GM12878 (cell line): ENCODE measurements at regions not wholly inside any gene's neighbourhood (a gene's known extent, or its start where the extent isn't known, plus 50 kb on each side); places are given as distances from the start of the nearest gene placed in this dataset.

Experiments used
- ATAC-seq: fragments of 200-7000 bp; cut with Tn5 transposase; 3 replicates; pipeline ENCODE4 v1.9.1; 2020; ENCODE audit warnings: mild to moderate bottlenecking, moderate library complexity
- BruUV-seq: library from RNA; stranded (reverse); fragments of 400-500 nt; replicated peaks from 2 replicates; lab custom pipeline; 2021; lab: Mats Ljungman, UMichigan
- CTCF ChIA-PET: fragments of 300-600 bp; sonication (Branson Sonifier 250); formaldehyde crosslinking; extraction: SDS; loops from one replicate; lab custom pipeline; 2021; ENCODE audit warnings: inconsistent platforms; lab: Yijun Ruan, JAX
- POLR2A ChIA-PET: fragments of 350-600 bp; formaldehyde crosslinking; extraction: SDS; loops from one replicate; lab custom pipeline; 2021; ENCODE audit warnings: inconsistent platforms; lab: Charles Lee
- RAD21 ChIA-PET: fragments of 300-600 bp; sonication (Branson Sonifier 250); formaldehyde crosslinking; loops from one replicate; lab custom pipeline; 2023; ENCODE audit warnings: antibody characterized with exemption; ENCODE audit not compliant: unreplicated experiment; lab: Charles Lee
- SMC1A ChIA-PET: fragments of 300-600 bp; sonication (Branson Sonifier 250); formaldehyde crosslinking; loops from one replicate; lab custom pipeline; 2023; ENCODE audit not compliant: unreplicated experiment, uncharacterized antibody; lab: Charles Lee
- DNase-seq: peaks from one replicate; pipeline ENCODE4 v3.0.0-alpha.2; 2011; ENCODE audit warnings: low read depth, low spot score
- FAIRE-seq: peaks from 3 replicates; lab custom pipeline; 2011; peaks lifted over from hg19 to GRCh38; lab: Jason Lieb, UNC
- H2AFZ ChIP-seq: 2 replicates; pipeline ENCODE4 v1.6.0; 2011; ENCODE audit warnings: low read depth, low read length, control low read depth; ENCODE audit not compliant: control insufficient read depth
- H3K27ac ChIP-seq: 2 replicates; pipeline ENCODE4 v1.5.1; 2011; ENCODE audit warnings: control low read depth; ENCODE audit not compliant: control insufficient read depth, insufficient read depth
- H3K27me3 ChIP-seq, 2 experiments: replicated peaks in 1 of 2; 2 replicates each; pipeline versions ENCODE4 v1.6.0 to v1.6.1; 2011; ENCODE audit warnings: low read length in 1 of 2; ENCODE audit not compliant: control insufficient read depth in 2 of 2, insufficient read depth in 2 of 2
- H3K36me3 ChIP-seq, 2 experiments: 2 replicates each; pipeline ENCODE4 v1.5.1; 2011; ENCODE audit warnings: low read length in 1 of 2; ENCODE audit not compliant: control insufficient read depth in 2 of 2, insufficient read depth in 2 of 2
- H3K4me1 ChIP-seq: 2 replicates; pipeline ENCODE4 v1.6.1; 2011; ENCODE audit warnings: mild to moderate bottlenecking, low read length, moderate library complexity, mixed read lengths; ENCODE audit not compliant: control insufficient read depth, insufficient read depth
- H3K4me2 ChIP-seq: 2 replicates; pipeline ENCODE4 v1.6.0; 2011; ENCODE audit warnings: control low read depth; ENCODE audit not compliant: control insufficient read depth, insufficient read depth
- H3K4me3 ChIP-seq: fragments of 200-600 bp; sonication (generic); 2 replicates; pipeline ENCODE4 v1.5.1; 2016
- H3K79me2 ChIP-seq: 2 replicates; pipeline ENCODE4 v1.6.0; 2011; ENCODE audit warnings: low read length; ENCODE audit not compliant: control insufficient read depth, insufficient read depth
- H3K9ac ChIP-seq: 2 replicates; pipeline ENCODE4 v1.8.0; 2011; ENCODE audit warnings: low read length, control low read depth, mixed read lengths; ENCODE audit not compliant: control insufficient read depth, insufficient read depth
- H3K9me3 ChIP-seq: replicated peaks from 3 replicates; pipeline ENCODE4 v1.5.1; 2011; ENCODE audit warnings: mild to moderate bottlenecking, low read length; ENCODE audit not compliant: control insufficient read depth, insufficient read depth
- H4K20me1 ChIP-seq: 2 replicates; pipeline ENCODE4 v1.6.0; 2011; ENCODE audit not compliant: control insufficient read depth, insufficient read depth
- EP300 ChIP-seq, 2 experiments: fragments of 150-350 bp in 1 of 2; IDR thresholded peaks; 2 replicates each; pipeline ENCODE4 v1.6.1; 2011 to 2012; ENCODE audit warnings: low read depth in 2 of 2, low read length in 2 of 2, borderline replicate concordance in 1 of 2, improper control_type of control experiment in 1 of 2, inconsistent platforms in 1 of 2; ENCODE audit not compliant: control insufficient read depth in 1 of 2
- MYB ChIP-seq: fragments of 150-350 bp; IDR thresholded peaks from 2 replicates; pipeline ENCODE4 v1.6.1; 2014; ENCODE audit warnings: mild to moderate bottlenecking, low read depth, low read length, borderline replicate concordance
- NRF1 ChIP-seq: conservative IDR thresholded peaks from 2 replicates; pipeline ENCODE4 v1.6.1; 2011; ENCODE audit warnings: mild to moderate bottlenecking, low read depth, low read length, improper control_type of control experiment
- PAX5 ChIP-seq: IDR thresholded peaks from 2 replicates; pipeline ENCODE4 v1.6.1; 2011; ENCODE audit warnings: low read depth, low read length, borderline replicate concordance
- RB1 ChIP-seq: fragments of 450-650 bp; formaldehyde crosslinking; IDR thresholded peaks from 2 replicates; pipeline ENCODE4 v1.6.1; 2017; ENCODE audit warnings: mild to moderate bottlenecking, borderline replicate concordance
- SIX5 ChIP-seq: IDR thresholded peaks from 2 replicates; pipeline ENCODE4 v1.6.1; 2011; ENCODE audit warnings: mild to moderate bottlenecking, low read depth, low read length, moderate library complexity; ENCODE audit not compliant: severe bottlenecking
- SREBF2 ChIP-seq: IDR thresholded peaks from 2 replicates; pipeline ENCODE4 v1.6.1; 2012; ENCODE audit warnings: mild to moderate bottlenecking, low read length
- TBL1XR1 ChIP-seq: IDR thresholded peaks from 2 replicates; pipeline ENCODE4 v1.6.1; 2012; ENCODE audit warnings: low read depth, low read length, improper control_type of control experiment
- TCF12 ChIP-seq: IDR thresholded peaks from 2 replicates; pipeline ENCODE4 v1.6.1; 2011; ENCODE audit warnings: low read depth, mild to moderate bottlenecking, low read length
- ZBED1 ChIP-seq: IDR thresholded peaks from 2 replicates; pipeline ENCODE4 v1.6.1; 2016; ENCODE audit warnings: borderline replicate concordance
- WGBS: methylation state at CpG from one replicate; pipeline ENCODE4 v1.1.6; 2016; ENCODE audit warnings: low lambda C conversion rate; ENCODE audit not compliant: insufficient replicate concordance, insufficient coverage; ENCODE audit errors: missing lambda C conversion rate; 5-methylcytosine and 5-hydroxymethylcytosine counted together
- in situ Hi-C: fragments of 300-500 bp; cut with MboI; formaldehyde crosslinking; loops from 9 replicates; pipeline ENCODE4 v1.14.3; 2018; ENCODE audit warnings: mixed read lengths
- intact Hi-C: fragments of 100-400 bp; cut with micrococcal nuclease; formaldehyde crosslinking; loops from one replicate; pipeline ENCODE4 v1.14.2; 2022; ENCODE audit not compliant: unreplicated experiment
- TF ChIP-seq, protein P1 (sequence below): fragments of 150-350 bp; IDR thresholded peaks from 2 replicates; pipeline ENCODE4 v1.6.1; 2016; ENCODE audit warnings: low read depth, low read length

DNA sequence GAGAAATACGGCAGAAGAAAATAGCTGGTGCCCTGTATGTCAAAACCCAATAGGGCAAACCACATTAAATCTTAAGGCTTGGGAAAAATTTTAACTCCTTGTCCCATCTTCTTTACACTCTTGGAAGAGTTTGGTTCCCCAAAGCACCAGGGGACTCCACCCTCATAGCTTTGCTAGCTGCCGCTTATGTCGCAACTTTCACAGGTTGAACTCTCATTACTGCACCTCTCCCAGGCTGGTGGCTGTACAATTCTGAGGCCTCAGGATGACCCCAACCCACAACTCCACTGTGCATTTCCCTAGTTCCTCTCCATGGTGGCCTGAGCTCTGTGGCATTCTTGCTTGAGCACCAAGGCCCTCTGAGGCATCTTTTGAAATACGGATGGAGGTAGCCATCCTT lies 1478.8 kb downstream of the FAM133A start:
- Histone ChIP-seq H3K9me3 (no peaks in the 10 kb centered on the region), H3K27me3 (no peaks in the 10 kb centered on the region), H3K4me3 (no peak overlapping the region)
- TF ChIP-seq SREBF2: no peak
- no peak for TF ChIP-seq TBL1XR1
- TF ChIP-seq RB1: no peak
- no peak for TF ChIP-seq ZBED1
- no peak for TF ChIP-seq PAX5
- TF ChIP-seq, protein P1, sequence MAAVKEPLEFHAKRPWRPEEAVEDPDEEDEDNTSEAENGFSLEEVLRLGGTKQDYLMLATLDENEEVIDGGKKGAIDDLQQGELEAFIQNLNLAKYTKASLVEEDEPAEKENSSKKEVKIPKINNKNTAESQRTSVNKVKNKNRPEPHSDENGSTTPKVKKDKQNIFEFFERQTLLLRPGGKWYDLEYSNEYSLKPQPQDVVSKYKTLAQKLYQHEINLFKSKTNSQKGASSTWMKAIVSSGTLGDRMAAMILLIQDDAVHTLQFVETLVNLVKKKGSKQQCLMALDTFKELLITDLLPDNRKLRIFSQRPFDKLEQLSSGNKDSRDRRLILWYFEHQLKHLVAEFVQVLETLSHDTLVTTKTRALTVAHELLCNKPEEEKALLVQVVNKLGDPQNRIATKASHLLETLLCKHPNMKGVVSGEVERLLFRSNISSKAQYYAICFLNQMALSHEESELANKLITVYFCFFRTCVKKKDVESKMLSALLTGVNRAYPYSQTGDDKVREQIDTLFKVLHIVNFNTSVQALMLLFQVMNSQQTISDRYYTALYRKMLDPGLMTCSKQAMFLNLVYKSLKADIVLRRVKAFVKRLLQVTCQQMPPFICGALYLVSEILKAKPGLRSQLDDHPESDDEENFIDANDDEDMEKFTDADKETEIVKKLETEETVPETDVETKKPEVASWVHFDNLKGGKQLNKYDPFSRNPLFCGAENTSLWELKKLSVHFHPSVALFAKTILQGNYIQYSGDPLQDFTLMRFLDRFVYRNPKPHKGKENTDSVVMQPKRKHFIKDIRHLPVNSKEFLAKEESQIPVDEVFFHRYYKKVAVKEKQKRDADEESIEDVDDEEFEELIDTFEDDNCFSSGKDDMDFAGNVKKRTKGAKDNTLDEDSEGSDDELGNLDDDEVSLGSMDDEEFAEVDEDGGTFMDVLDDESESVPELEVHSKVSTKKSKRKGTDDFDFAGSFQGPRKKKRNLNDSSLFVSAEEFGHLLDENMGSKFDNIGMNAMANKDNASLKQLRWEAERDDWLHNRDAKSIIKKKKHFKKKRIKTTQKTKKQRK: no peak
- no peak for TF ChIP-seq MYB
- no peak for TF ChIP-seq EP300 (IDR thresholded peaks at IDR 0.05; ENCODE audit: borderline replicate concordance in 1 of 2, control insufficient read depth in 1 of 2, low read depth in 2 of 2, low read length in 2 of 2)
- TF ChIP-seq SIX5: no peak
- TF ChIP-seq NRF1: no peak
- TF ChIP-seq TCF12: no peak
- TF ChIP-seq, all 136 proteins: peak for 0
- Histone ChIP-seq H4K20me1 (no peaks in the 10 kb centered on the region), H3K4me1 (no peaks in the 10 kb centered on the region), H3K27ac (no peak overlapping the region), H3K4me2 (no peak overlapping the region), H2AFZ (no peak overlapping the region), H3K36me3 (no peaks in the 10 kb centered on the region), H3K9ac (no peak overlapping the region), H3K79me2 (no peaks in the 10 kb centered on the region)
- in situ Hi-C loops: no loop called here
- intact Hi-C loops: no loop called here
- WGBS: 75% methylated on average over 4 of the region's 4 CpGs
- ChIA-PET POLR2A (no interaction called here), SMC1A (no interaction called here), RAD21 (no interaction called here), CTCF (no interaction called here)
- ATAC-seq: no peak
- no TSS peak for BruUV-seq
- DNase-seq: no peak
- FAIRE-seq: no peak
